IMR-90 (cell line): ENCODE measurements at regions not wholly inside any gene's neighbourhood (a gene's known extent, or its start where the extent isn't known, plus 50 kb on each side); places are given as distances from the start of the nearest gene placed in this dataset.

ENCODE experiments used
- CEBPB ChIP-seq: IDR thresholded peaks from 2 replicates; pipeline ENCODE4 v1.6.1; 2012; ENCODE audit warnings: low read depth, low read length, improper control_type of control experiment
- CTCF ChIP-seq: conservative IDR thresholded peaks from 2 replicates; pipeline ENCODE4 v1.5.1; 2012; ENCODE audit warnings: mild to moderate bottlenecking, low read depth, low read length, improper control_type of control experiment
- FOS ChIP-seq: fragments of 150-350 bp; IDR thresholded peaks from 2 replicates; pipeline ENCODE4 v1.6.1; 2016; ENCODE audit warnings: low read depth, low read length
- MAZ ChIP-seq: IDR thresholded peaks from 2 replicates; pipeline ENCODE4 v1.6.1; 2012; ENCODE audit warnings: low read depth, mild to moderate bottlenecking, low read length, improper control_type of control experiment, moderate library complexity, borderline replicate concordance
- POLR2A ChIP-seq: IDR thresholded peaks from 2 replicates; pipeline ENCODE4 v1.6.1; 2012; ENCODE audit warnings: mild to moderate bottlenecking, low read depth, low read length

- TF ChIP-seq CTCF (no peak), POLR2A (no peak), FOS (no peak), CEBPB (no peak), MAZ (no peak)
These were observed 75.1 kb upstream of the B3GAT2 start for GRCh38 chr6:71031912-71032311.
